ENCODE measurements at regions not wholly inside any gene's neighbourhood (a gene's known extent, or its start where the extent isn't known, plus 50 kb on each side); places are given as distances from the start of the nearest gene placed in this dataset.

DNA sequence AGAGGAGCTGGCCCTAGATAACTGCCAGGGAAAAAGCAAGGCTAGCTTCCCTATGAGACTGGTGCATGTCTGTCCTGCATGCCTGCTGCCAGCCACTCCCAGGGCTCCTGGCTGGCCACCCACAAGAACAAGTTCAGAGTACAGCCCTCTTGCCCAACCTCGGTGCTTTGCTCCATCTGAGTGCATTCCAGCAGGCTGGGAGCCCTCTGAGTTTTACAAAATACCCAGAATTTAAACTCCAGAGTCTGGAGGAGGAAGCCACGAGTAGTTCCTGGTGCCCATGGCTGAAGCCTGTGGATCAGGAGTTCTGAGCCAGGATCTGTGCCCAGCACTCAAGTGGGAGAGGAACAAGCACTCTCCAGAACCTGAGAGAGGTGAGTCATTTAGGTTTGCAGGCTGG, 111.6 kb downstream of the MAGEE2 start:
- intact Hi-C loops (cut with micrococcal nuclease; ENCODE audit: unreplicated experiment), result no loop called here
- no peaks in the 10 kb centered on the region for H3K9me3 ChIP-seq (ENCODE audit: control insufficient read depth, insufficient read depth, low read depth, low read length)
- no peak for ATAC-seq
- no peaks in the 10 kb centered on the region for H3K4me1 ChIP-seq (ENCODE audit: control insufficient read depth, insufficient read depth, low read length)
- CTCF ChIA-PET, result no interaction called here
- TF ChIP-seq SIN3A (IDR thresholded peaks at IDR 0.05; ENCODE audit: borderline replicate concordance, insufficient read depth, low read depth, low read length) (no peak), CTCF (IDR thresholded peaks at IDR 0.05) (no peak)
- no peaks in the 10 kb centered on the region for H3K27me3 ChIP-seq (ENCODE audit: control insufficient read depth, insufficient read depth, low read length)
- POLR2A ChIA-PET, result no interaction called here
- no peak overlapping the region for H3K4me3 ChIP-seq (ENCODE audit: low read depth in 2 of 2, low read length in 2 of 2)
- in situ Hi-C loops (cut with HindIII; ENCODE audit: low pct_unique_long_range_greater_than_20kb, low sequenced_read_pairs), result no loop called here
- no TSS peak for BruUV-seq (replicated peaks)
- H3K27ac ChIP-seq (ENCODE audit: low read length), result no peak overlapping the region
- H3K36me3 ChIP-seq (ENCODE audit: control insufficient read depth, insufficient read depth, low read length), result no peaks in the 10 kb centered on the region
- no peak for DNase-seq (ENCODE audit: low read depth, low spot score)

DNA sequence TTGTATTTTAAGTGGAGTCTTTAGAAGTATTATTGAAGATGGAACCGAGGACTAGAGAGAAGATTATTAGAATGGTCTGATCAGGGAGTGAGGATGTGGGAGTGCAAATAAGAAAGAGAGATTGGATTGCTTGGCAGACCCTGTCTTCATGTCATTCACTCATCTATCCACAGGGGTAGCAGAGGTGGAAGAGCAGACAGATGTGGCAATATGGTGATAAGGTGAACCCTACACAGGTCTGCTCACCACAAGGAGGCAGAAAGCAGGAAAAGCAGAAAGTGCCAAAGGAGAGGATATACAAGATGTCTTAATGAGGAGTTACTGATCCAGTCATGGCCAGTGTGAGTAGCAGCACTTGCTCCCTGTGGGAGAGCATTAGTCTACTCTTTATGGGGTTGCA, 129.4 kb downstream of the MAGEE2 start:
- intact Hi-C loops (cut with micrococcal nuclease; ENCODE audit: unreplicated experiment), result no loop called here
- no peaks in the 10 kb centered on the region for H3K36me3 ChIP-seq (ENCODE audit: control insufficient read depth, insufficient read depth, low read length)
- no TSS peak for BruUV-seq (replicated peaks)
- H3K4me3 ChIP-seq (ENCODE audit: low read depth in 2 of 2, low read length in 2 of 2), result no peak overlapping the region
- no peak overlapping the region for H3K27ac ChIP-seq (ENCODE audit: low read length)
- no peak for DNase-seq (ENCODE audit: low read depth, low spot score)
- in situ Hi-C loops (cut with HindIII; ENCODE audit: low pct_unique_long_range_greater_than_20kb, low sequenced_read_pairs), result no loop called here
- H3K9me3 ChIP-seq (ENCODE audit: control insufficient read depth, insufficient read depth, low read depth, low read length), result no peaks in the 10 kb centered on the region
- ATAC-seq, result no peak
- CTCF ChIA-PET, result no interaction called here
- POLR2A ChIA-PET, result no interaction called here
- TF ChIP-seq POLR2AphosphoS5 (IDR thresholded peaks at IDR 0.05; ENCODE audit: low read depth, low read length) (no peak), CTCF (IDR thresholded peaks at IDR 0.05) (no peak)
- no peaks in the 10 kb centered on the region for H3K4me1 ChIP-seq (ENCODE audit: control insufficient read depth, insufficient read depth, low read length)
- no peaks in the 10 kb centered on the region for H3K27me3 ChIP-seq (ENCODE audit: control insufficient read depth, insufficient read depth, low read length)

DNA sequence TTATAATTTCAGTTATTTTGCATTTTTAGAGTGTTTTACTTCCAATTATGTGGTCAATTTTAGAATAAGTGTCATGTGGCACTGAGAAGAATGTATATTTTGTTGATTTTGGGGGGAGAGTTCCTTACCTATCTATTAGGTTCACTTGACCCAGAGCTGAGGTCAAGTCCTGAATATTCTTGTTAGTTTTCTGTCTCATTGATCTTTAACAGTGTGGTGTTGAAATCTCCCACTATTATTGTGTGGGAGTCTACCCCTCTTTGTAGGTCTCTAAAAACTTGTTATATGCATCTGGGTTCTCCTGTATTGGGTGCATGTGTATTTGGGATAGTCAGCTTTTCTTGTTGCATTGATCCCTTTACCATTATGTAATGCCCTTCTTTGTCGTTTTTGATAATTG, 127.0 kb upstream of the ZDHHC15 start:
- Histone ChIP-seq H3K4me3 (ENCODE audit: low read depth in 2 of 2, low read length in 2 of 2) (no peak overlapping the region), H3K9me3 (ENCODE audit: control insufficient read depth, insufficient read depth, low read depth, low read length) (no peaks in the 10 kb centered on the region), H3K27ac (ENCODE audit: low read length) (no peak overlapping the region), H3K27me3 (ENCODE audit: control insufficient read depth, insufficient read depth, low read length) (no peaks in the 10 kb centered on the region), H3K4me1 (ENCODE audit: control insufficient read depth, insufficient read depth, low read length) (no peaks in the 10 kb centered on the region), H3K36me3 (ENCODE audit: control insufficient read depth, insufficient read depth, low read length) (no peaks in the 10 kb centered on the region)
- ATAC-seq, result no peak
- in situ Hi-C loops (cut with HindIII; ENCODE audit: low pct_unique_long_range_greater_than_20kb, low sequenced_read_pairs) (no loop called here), intact Hi-C loops (cut with micrococcal nuclease; ENCODE audit: unreplicated experiment) (no loop called here)
- DNase-seq (ENCODE audit: low read depth, low spot score), result no peak
- ChIA-PET CTCF (no interaction called here), POLR2A (no interaction called here)
- no peak for TF ChIP-seq POLR2AphosphoS5 (IDR thresholded peaks at IDR 0.05; ENCODE audit: low read depth, low read length)
- no peak for TF ChIP-seq CTCF (IDR thresholded peaks at IDR 0.05)
- TF ChIP-seq SIN3A (IDR thresholded peaks at IDR 0.05; ENCODE audit: borderline replicate concordance, insufficient read depth, low read depth, low read length), result no peak
- TF ChIP-seq REST (IDR thresholded peaks at IDR 0.05; ENCODE audit: insufficient read depth in 1 of 2, low read depth in 2 of 2, low read length in 1 of 2), result no peak
- TF ChIP-seq TCF7L2 (IDR thresholded peaks at IDR 0.05; ENCODE audit: low read depth, low read length), result no peak
- BruUV-seq (replicated peaks), result no TSS peak
